C4-2B (cell line): ENCODE measurements at regions not wholly inside any gene's neighbourhood (a gene's known extent, or its start where the extent isn't known, plus 50 kb on each side); places are given as distances from the start of the nearest gene placed in this dataset.

ENCODE experiments used
- ZFX ChIP-seq: fragments of 450-650 bp; IDR thresholded peaks from 2 replicates; pipeline ENCODE4 v1.6.1; 2017
- TF ChIP-seq, protein P1 (sequence below): fragments of 450-650 bp; conservative IDR thresholded peaks from 2 replicates; pipeline ENCODE4 v1.5.1; 2017; ENCODE audit warnings: mild to moderate bottlenecking

DNA sequence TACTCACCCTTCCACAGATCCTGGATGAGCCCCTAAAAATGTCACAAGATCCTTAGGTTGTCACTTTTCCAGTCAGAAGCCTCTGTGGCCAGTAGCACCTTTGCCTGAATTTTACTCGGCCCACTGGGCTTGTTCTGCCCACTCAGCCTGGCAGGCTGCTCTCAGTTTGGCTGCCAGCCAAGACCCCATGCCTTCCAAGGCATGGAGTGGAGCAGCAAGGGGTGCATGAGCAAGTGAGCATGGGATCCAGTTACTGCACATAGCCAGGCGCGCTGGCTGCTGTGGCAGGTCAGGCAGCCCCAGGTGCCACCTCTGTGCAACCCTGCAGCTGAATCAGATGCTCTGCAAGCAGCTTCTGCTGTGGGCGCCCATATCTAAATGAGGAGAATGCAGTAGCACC lies 79.3 kb downstream of the CGGBP1 start:
- TF ChIP-seq, protein P1, sequence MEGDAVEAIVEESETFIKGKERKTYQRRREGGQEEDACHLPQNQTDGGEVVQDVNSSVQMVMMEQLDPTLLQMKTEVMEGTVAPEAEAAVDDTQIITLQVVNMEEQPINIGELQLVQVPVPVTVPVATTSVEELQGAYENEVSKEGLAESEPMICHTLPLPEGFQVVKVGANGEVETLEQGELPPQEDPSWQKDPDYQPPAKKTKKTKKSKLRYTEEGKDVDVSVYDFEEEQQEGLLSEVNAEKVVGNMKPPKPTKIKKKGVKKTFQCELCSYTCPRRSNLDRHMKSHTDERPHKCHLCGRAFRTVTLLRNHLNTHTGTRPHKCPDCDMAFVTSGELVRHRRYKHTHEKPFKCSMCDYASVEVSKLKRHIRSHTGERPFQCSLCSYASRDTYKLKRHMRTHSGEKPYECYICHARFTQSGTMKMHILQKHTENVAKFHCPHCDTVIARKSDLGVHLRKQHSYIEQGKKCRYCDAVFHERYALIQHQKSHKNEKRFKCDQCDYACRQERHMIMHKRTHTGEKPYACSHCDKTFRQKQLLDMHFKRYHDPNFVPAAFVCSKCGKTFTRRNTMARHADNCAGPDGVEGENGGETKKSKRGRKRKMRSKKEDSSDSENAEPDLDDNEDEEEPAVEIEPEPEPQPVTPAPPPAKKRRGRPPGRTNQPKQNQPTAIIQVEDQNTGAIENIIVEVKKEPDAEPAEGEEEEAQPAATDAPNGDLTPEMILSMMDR = no peak
- no peak for TF ChIP-seq ZFX
